DND-41 (cell line): ENCODE measurements at regions not wholly inside any gene's neighbourhood (a gene's known extent, or its start where the extent isn't known, plus 50 kb on each side); places are given as distances from the start of the nearest gene placed in this dataset.

Source experiments
- ATAC-seq: fragments of 200-7000 bp; cut with Tn5 transposase; 3 replicates; pipeline ENCODE4 v1.9.1; 2021; ENCODE audit warnings: low read depth; ENCODE audit not compliant: insufficient read depth
- DNase-seq: peaks from one replicate; pipeline ENCODE4 v3.0.0-alpha.2; 2020
- H2AFZ ChIP-seq: 2 replicates; pipeline ENCODE4 v1.6.0; 2012; ENCODE audit warnings: low read depth, low read length
- H3K27ac ChIP-seq: 2 replicates; pipeline ENCODE4 v1.5.1; 2012; ENCODE audit warnings: low read length, inconsistent platforms
- H3K27me3 ChIP-seq: fragments of 200-600 bp; sonication (generic); 2 replicates; pipeline ENCODE4 v1.6.0; 2012; ENCODE audit warnings: low read length, mild to moderate bottlenecking, inconsistent platforms; ENCODE audit not compliant: insufficient read depth, poor library complexity
- H3K36me3 ChIP-seq: 2 replicates; pipeline ENCODE4 v1.5.1; 2012; ENCODE audit warnings: low read length, inconsistent platforms; ENCODE audit not compliant: insufficient read depth
- H3K4me1 ChIP-seq: 2 replicates; pipeline ENCODE4 v1.5.1; 2012; ENCODE audit warnings: mild to moderate bottlenecking, low read length; ENCODE audit not compliant: insufficient read depth
- H3K4me2 ChIP-seq: 2 replicates; pipeline ENCODE4 v1.6.0; 2012; ENCODE audit warnings: mild to moderate bottlenecking, moderate library complexity, low read length, inconsistent platforms; ENCODE audit not compliant: insufficient read depth
- H3K4me3 ChIP-seq, 2 experiments: fragments of 200-600 bp in 1 of 2; shearing (Covaris generic) in 1 of 2; 2 replicates each; pipeline ENCODE4 v1.5.1; 2012 to 2016; ENCODE audit warnings: inconsistent platforms in 2 of 2, low read length in 2 of 2, mild to moderate bottlenecking in 2 of 2, low read depth in 1 of 2, moderate library complexity in 1 of 2
- H3K79me2 ChIP-seq: 2 replicates; pipeline ENCODE4 v1.6.0; 2012; ENCODE audit warnings: low read length, inconsistent platforms; ENCODE audit not compliant: insufficient read depth
- H3K9ac ChIP-seq: 2 replicates; pipeline ENCODE4 v1.6.0; 2012; ENCODE audit warnings: low read depth, mild to moderate bottlenecking, inconsistent platforms, low read length, moderate library complexity
- H3K9me3 ChIP-seq: 2 replicates; pipeline ENCODE4 v1.5.1; 2012; ENCODE audit warnings: low read length, moderate library complexity, mild to moderate bottlenecking, inconsistent platforms; ENCODE audit not compliant: insufficient read depth, severe bottlenecking
- H4K20me1 ChIP-seq: 2 replicates; pipeline ENCODE4 v1.6.0; 2012; ENCODE audit warnings: low read length; ENCODE audit not compliant: insufficient read depth
- CTCF ChIP-seq: IDR thresholded peaks from 2 replicates; pipeline ENCODE4 v1.5.1; 2012; ENCODE audit warnings: borderline replicate concordance, low read length, moderate library complexity, mild to moderate bottlenecking; ENCODE audit not compliant: poor library complexity, severe bottlenecking; ENCODE audit errors: extremely low read depth
- EZH2 ChIP-seq: IDR thresholded peaks from 3 replicates; pipeline ENCODE4 v1.6.1; 2012; ENCODE audit warnings: borderline replicate concordance, low read depth, mild to moderate bottlenecking, moderate library complexity, low read length, inconsistent platforms; ENCODE audit not compliant: severe bottlenecking

GRCh38 chrX:94089149-94089548 is 415.1 kb downstream of the FAM133A start:
- Histone ChIP-seq H3K79me2 (no peaks in the 10 kb centered on the region), H3K4me3 (no peak overlapping the region), H3K27me3 (no peaks in the 10 kb centered on the region), H3K36me3 (no peaks in the 10 kb centered on the region), H2AFZ (no peak overlapping the region), H3K27ac (no peak overlapping the region), H3K9ac (no peak overlapping the region), H3K4me2 (no peak overlapping the region), H3K9me3 (no peaks in the 10 kb centered on the region), H3K4me1 (no peaks in the 10 kb centered on the region), H4K20me1 (no peaks in the 10 kb centered on the region)
- no peak for TF ChIP-seq EZH2
- no peak for TF ChIP-seq CTCF
- DNase-seq (no peak), ATAC-seq (no peak)

GRCh38 chrX:94097868-94098267 is 423.9 kb downstream of the FAM133A start:
- Histone ChIP-seq H3K9me3 (no peaks in the 10 kb centered on the region), H3K27me3 (no peaks in the 10 kb centered on the region), H3K4me1 (no peaks in the 10 kb centered on the region), H3K36me3 (no peaks in the 10 kb centered on the region), H3K4me3 (no peak overlapping the region), H3K4me2 (no peak overlapping the region), H2AFZ (no peak overlapping the region), H3K9ac (no peak overlapping the region), H4K20me1 (no peaks in the 10 kb centered on the region), H3K27ac (no peak overlapping the region), H3K79me2 (no peaks in the 10 kb centered on the region)
- DNase-seq (no peak), ATAC-seq (no peak)
- TF ChIP-seq CTCF (no peak), EZH2 (no peak)

GRCh38 chrX:94107981-94108380 is 434.0 kb downstream of the FAM133A start:
- H3K27me3 ChIP-seq, result no peaks in the 10 kb centered on the region
- ATAC-seq, result no peak

More at GRCh38 chrX:94107981-94108380, 434.0 kb downstream of the FAM133A start:
- no peak for DNase-seq
- Histone ChIP-seq H3K27ac (no peak overlapping the region), H3K4me3 (no peak overlapping the region), H3K9ac (no peak overlapping the region), H3K4me2 (no peak overlapping the region), H3K9me3 (no peaks in the 10 kb centered on the region), H3K4me1 (no peaks in the 10 kb centered on the region), H3K36me3 (no peaks in the 10 kb centered on the region), H2AFZ (no peak overlapping the region), H4K20me1 (no peaks in the 10 kb centered on the region), H3K79me2 (no peaks in the 10 kb centered on the region)
- no peak for TF ChIP-seq EZH2
- no peak for TF ChIP-seq CTCF
